CD4-positive, alpha-beta T cell treated with Interleukin-2 at 100 ng/mL for 4 hours (primary cell): ENCODE measurements at regions not wholly inside any gene's neighbourhood (a gene's known extent, or its start where the extent isn't known, plus 50 kb on each side); places are given as distances from the start of the nearest gene placed in this dataset.
"Not testable (repeated sequence)": the region's sequence is repeated elsewhere in the genome, so short reads cannot be mapped to it uniquely, and the experiment has no call there.

Source experiments
- DNase-seq: peaks from one replicate; pipeline ENCODE4 v3.0.0-alpha.2; 2020; ENCODE audit warnings: low spot score

- DNase-seq, result no peak
Measured at GRCh38 chr3:102906818-102907217, 472.0 kb downstream of the ZPLD1 start.

GRCh38 chr3:102909904-102910303 is 475.1 kb downstream of the ZPLD1 start:
- no peak for DNase-seq

DNA sequence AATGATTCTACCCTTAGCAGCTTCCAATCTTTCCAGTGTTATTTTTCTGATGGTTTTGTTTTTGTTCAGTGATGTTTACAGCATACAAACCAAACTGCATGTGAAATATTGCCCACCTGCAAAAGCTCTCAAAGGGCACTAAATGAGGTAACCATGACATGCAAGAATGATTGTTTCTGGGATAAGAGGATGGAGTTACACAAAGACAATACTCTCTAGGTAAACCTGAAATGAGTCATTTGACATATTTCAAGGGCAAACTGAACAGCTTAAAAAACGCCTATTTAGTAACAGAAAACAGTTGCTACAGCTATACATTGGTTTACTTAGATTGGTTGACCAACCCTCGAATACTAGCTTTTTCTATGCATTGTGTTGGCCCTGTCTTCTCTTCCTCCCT is 481.7 kb downstream of the ZPLD1 start:
- no peak for DNase-seq

- DNase-seq, result no peak
Measured at GRCh38 chr3:102926618-102927017, 491.8 kb downstream of the ZPLD1 start.

- DNase-seq, result no peak
Measured at GRCh38 chr3:102933377-102933776, 498.6 kb downstream of the ZPLD1 start.

- no peak for DNase-seq
Measured at GRCh38 chr3:102936511-102937045, 501.8 kb downstream of the ZPLD1 start.

DNA sequence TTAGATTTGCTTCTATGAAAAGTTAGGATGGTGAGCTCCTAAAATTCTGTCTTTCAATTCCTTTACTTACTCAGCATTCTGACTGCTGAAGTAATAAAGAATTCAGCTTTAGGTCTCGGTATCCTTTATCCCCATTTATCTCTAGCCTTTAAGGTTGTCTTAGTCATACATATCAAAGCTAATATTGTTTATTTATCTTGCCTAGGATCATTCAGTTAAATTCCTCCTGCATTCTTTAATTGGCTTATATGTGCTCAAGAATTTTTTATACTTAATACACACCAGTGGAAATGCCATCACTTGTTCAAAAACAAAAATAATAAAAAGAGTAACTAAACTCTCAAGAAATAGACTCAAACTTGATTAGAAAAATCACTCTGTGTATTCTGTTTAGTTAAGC is 507.0 kb downstream of the ZPLD1 start:
- no peak for DNase-seq

DNA sequence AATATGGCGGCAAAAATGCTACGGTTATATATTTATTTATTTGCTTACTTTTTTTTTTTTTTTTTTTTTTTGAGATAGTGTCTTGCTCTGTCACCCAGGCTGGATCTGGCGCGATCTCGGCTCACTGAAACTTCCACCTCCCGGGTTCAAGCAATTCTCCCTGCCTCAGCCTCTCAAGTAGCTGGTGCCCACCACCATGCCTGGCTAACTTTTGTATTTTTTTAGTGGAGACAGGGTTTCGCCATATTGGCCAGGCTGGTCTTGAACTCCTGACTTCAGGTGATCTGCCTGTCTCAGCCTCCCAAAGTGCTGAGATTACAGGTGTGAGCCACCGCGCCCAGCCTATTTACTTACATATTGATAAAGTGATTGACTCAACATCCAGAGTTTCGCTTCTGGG is 511.6 kb downstream of the ZPLD1 start:
- DNase-seq, result not testable (repeated sequence)

- no peak for DNase-seq
Measured at GRCh38 chr3:102972350-102972749, 537.5 kb downstream of the ZPLD1 start.

- DNase-seq, result no peak
Measured at GRCh38 chr3:102974333-102974732, 539.5 kb downstream of the ZPLD1 start.

- no peak for DNase-seq
Measured at GRCh38 chr3:102979191-102979590, 544.4 kb downstream of the ZPLD1 start.

GRCh38 chr3:102979682-102980354 is 545.0 kb downstream of the ZPLD1 start:
- no peak for DNase-seq

DNA sequence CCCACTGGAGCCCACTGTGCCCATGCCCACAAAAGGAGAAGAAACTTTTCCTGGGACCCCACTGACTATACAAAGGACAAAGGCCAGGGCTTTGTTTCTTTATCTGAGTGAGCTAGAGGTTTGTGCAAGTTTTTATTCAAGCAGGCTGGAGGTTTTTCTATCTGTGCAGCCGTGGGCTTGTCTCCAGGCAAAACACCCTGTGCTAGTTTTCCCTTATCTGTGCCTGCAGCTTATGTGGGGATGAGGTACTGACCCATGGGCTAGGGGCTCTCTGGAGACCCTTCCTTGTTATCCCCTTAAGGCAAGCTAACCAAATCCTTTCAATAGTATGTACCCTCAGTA is 545.5 kb downstream of the ZPLD1 start:
- DNase-seq, result no peak

- no peak for DNase-seq
Measured at GRCh38 chr3:103002425-103003176, 567.8 kb downstream of the ZPLD1 start.

GRCh38 chr3:103006526-103007183 is 571.8 kb downstream of the ZPLD1 start:
- no peak for DNase-seq

- no peak for DNase-seq
Measured at GRCh38 chr3:103009609-103010008, 574.8 kb downstream of the ZPLD1 start.

GRCh38 chr3:103025880-103026279 is 591.1 kb downstream of the ZPLD1 start:
- no peak for DNase-seq

DNA sequence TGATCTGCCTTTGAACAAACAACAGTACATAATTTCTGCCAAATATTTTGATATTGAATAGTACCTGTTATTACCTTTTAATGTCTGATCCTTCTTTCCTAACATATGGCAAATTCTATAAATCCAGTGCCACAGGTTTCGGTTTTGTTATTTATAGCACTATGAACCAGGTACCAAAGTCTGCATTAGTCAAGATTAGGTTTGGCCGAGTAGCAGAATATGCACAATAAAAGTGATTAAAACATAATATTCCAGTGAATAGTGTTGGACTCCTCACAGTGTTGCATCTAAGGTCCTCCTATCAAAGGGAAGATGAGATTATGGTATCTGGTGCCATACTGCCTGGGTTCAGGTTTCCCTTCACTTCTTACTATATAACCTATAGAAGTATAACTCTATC is 599.0 kb downstream of the ZPLD1 start:
- DNase-seq, result no peak

DNA sequence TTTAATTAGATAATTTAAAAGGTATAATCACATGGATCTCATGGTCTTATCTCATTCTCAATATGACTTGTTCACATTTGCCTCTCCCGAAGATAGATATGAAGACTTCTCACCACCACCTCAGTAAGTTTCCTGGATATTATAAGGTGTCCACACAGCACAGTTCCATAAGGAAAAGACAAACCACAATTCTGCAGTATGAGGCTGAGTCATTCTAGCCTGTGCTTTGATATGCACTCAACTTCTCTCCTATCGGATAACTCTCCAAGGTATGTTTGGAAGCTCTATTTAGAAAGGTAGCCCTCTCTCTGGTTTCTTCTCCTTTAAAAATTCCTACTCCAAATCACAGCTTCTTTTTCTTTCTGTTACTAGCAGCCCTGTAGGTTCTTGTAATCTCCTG is 612.8 kb downstream of the ZPLD1 start:
- DNase-seq, result no peak

DNA sequence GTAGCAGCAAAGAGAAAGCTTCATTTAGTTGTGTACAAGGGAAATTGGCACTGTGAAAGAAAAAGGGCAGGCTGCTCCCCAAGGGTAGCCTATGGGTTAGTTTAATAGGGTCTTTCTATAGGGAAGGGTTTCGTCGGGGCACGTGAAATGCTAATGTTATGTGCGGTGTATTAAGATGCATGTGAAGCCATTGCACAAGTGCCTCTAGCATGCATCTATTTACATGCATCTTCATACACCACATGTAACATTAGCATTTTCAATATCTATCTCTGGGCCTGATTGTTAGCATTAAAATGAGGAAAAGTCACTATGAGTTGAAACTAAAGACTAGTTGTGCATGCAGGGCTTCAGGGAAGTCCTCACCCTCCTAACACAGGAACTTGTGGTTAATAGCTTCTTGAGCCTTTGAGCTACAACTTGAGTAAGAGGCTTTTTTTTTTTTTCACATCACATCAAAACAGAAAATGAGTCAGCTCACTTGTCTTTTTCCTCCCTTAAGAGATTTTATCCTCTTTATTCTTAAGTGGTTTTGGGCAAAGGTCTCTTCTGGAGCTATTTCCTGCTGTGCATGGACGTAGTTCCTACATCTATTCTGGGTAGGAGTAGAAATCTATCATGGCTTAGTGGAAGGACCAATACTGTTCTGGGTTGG is 613.4 kb downstream of the ZPLD1 start:
- no peak for DNase-seq

DNA sequence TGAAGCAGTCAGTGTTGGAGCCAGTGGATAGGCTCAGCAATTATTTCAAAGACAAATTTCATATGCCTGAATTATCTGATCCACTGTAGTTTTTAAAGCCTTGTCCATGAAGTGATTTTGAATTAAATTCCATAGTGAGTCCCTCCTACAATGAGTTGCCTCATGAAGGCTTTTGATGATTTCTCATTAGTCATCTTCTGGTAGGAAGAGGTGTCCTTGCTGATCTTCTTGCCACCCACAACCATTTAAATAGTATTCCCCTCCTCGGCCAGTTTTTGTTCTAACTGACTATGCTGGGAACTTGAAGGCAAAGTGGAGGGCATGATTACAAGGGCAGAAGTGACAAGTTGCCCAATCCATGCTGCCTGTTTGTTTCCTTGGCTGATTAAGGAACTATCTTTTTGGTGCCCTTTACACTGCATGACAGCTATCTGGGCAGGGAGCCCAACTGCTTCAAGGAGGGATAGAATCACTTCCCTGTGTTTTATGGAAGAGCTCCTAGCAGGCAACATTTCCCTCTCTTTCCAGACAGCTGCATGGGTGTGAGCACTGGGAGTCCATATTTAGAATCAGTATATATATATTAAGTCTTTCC is 617.5 kb downstream of the ZPLD1 start:
- no peak for DNase-seq

DNA sequence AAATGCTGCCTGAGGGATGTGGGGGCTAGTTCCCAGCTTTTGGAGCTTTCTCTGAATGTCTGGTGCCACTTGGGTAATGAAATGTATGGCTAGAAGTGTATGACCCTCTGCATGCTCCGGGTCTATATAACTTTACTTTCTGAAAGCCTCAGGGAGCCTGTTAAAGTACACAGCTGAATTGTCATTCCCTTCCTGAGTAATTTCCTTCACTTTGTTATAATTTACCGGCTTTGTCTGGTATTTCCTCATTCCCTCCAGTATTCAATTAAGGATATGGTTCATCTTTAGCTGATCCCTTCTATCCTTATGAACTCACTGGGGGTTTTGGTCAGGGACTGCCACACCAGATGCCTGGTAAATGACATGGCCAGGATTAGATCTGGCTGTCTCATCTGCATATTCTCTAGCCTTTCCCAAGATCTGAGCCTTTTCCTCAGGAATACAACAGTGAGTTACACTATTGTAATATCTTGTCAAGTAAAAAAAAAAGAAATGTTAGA is 620.3 kb downstream of the ZPLD1 start:
- DNase-seq, result no peak
